ENCODE measurements at regions not wholly inside any gene's neighbourhood (a gene's known extent, or its start where the extent isn't known, plus 50 kb on each side); places are given as distances from the start of the nearest gene placed in this dataset.

DNA sequence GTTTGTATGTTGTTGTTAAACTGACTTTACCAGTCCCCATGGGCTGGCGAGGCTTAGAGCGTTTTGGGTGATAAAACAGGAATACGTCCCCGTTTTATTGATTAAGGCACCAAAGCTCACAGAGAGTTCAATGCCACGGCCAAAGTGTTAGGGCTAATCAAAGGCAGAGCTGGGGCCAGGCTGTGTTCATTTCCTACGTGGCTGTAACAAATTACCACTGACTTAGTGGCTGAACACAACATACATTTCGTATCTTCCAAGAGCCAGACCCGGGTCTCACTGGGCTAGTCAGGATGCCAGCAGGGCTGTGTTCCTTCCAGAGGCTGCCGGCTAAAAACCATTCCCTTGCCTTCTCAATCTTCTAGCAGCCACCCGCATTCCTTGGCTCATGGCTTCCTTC is 94.4 kb upstream of the HABP2 start:
- DNase-seq (ENCODE audit: low read depth in 4 of 4, low spot score in 1 of 4), result no peak

- no peak for DNase-seq (ENCODE audit: low read depth in 4 of 4, low spot score in 1 of 4)
These were observed 93.9 kb upstream of the HABP2 start for GRCh38 chr10:113458944-113459343.

DNA sequence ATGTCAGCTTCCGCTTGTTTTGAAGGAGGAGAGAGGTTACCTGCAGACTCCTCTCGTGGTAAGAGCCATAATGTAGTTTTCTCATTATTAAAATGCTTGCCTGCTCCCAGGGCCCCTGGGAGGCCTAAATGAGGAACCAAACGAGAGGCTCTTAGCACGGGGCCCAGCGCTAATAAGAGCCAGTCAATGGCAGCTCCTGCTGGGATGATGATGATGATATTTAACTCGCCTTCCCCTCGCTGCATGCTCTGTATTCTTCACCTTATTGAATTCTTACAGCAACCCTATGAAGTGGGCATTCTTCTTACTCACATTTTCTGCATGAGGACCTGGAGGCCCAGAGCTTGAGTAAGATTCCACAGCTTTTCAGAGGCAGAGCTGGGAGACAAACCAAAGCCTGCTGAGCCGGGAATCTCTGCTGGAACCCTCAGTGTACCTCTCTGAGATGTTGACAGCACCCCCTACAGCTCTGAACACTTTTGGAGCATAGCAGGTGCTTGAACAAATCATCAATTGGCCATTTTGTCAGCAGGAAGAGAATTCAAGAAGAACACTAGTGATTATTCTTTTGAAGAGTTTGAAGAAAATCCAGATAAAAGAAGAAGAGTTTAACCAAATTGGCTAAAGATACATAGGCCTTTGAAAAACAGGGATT is 93.1 kb upstream of the HABP2 start:
- no peak for DNase-seq (ENCODE audit: low read depth in 4 of 4, low spot score in 1 of 4)

- no peak for DNase-seq (ENCODE audit: low read depth in 4 of 4, low spot score in 1 of 4)
These were observed 89.8 kb upstream of the HABP2 start for GRCh38 chr10:113463083-113463482.

GRCh38 chr10:113463777-113464176 is 89.1 kb upstream of the HABP2 start:
- DNase-seq (ENCODE audit: low read depth in 4 of 4, low spot score in 1 of 4), result no peak

- no peak for DNase-seq (ENCODE audit: low read depth in 4 of 4, low spot score in 1 of 4)
These were observed 83.1 kb upstream of the HABP2 start for GRCh38 chr10:113469796-113470195.

- no peak for DNase-seq (ENCODE audit: low read depth in 4 of 4, low spot score in 1 of 4)
These were observed 82.2 kb upstream of the HABP2 start for GRCh38 chr10:113470372-113471240.

GRCh38 chr10:113471241-113471996 is 81.4 kb upstream of the HABP2 start:
- DNase-seq (ENCODE audit: low read depth in 4 of 4, low spot score in 1 of 4), result no peak

GRCh38 chr10:113473011-113473410 is 79.8 kb upstream of the HABP2 start:
- no peak for DNase-seq (ENCODE audit: low read depth in 4 of 4, low spot score in 1 of 4)

DNA sequence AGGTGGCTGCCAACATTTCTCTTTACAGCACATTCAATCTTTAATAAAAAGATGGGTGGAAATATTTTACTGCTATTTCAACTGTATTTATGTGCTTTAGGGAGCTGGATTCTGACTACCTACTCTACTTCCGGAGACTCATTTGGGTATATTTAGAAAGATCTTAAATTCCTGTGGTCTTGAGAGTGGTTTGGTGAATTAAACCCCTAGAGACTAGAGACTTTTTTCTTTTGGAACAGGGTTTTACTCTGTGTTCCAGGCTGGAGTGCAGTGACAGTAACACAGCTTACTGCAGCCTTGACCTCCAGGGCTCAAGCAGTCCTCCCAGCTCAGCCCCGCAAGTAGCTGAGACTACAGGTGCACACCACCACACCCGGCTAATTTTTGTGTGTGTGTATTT is 79.0 kb upstream of the HABP2 start:
- no peak for DNase-seq (ENCODE audit: low read depth in 4 of 4, low spot score in 1 of 4)

GRCh38 chr10:113474752-113475151 is 78.1 kb upstream of the HABP2 start:
- no peak for DNase-seq (ENCODE audit: low read depth in 4 of 4, low spot score in 1 of 4)

- DNase-seq (ENCODE audit: low read depth in 4 of 4, low spot score in 1 of 4), result no peak
These were observed 77.5 kb upstream of the HABP2 start for GRCh38 chr10:113475381-113475807.

DNA sequence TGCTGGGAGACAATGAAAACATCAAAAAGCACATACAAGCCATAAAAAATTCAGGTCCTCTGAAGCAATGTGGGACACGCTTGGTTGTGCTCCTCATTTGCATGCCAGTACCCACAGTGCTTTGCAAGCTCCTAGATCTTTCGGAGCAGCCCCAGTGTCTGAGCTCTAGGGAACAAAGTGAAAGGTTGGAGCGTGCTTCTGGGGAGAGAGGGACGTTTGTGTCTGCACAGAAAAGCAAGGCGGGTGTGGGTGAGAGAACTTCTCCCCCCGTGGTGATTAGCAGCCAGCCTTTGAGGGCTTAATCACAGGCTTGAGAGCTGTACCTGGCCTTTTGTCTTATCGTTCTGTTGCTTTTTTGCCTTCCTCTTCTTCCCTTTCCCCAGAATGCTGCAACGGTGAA is 76.7 kb upstream of the HABP2 start:
- DNase-seq (ENCODE audit: low read depth in 4 of 4, low spot score in 1 of 4), result no peak

- no peak for DNase-seq (ENCODE audit: low read depth in 4 of 4, low spot score in 1 of 4)
These were observed 76.2 kb upstream of the HABP2 start for GRCh38 chr10:113476673-113477072.

GRCh38 chr10:113477451-113477850 is 75.4 kb upstream of the HABP2 start:
- no peak for DNase-seq (ENCODE audit: low read depth in 4 of 4, low spot score in 1 of 4)

GRCh38 chr10:113479346-113480080 is 73.3 kb upstream of the HABP2 start:
- DNase-seq (ENCODE audit: low read depth in 4 of 4, low spot score in 1 of 4), result no peak

GRCh38 chr10:113480081-113480360 is 72.8 kb upstream of the HABP2 start:
- no peak for DNase-seq (ENCODE audit: low read depth in 4 of 4, low spot score in 1 of 4)

DNA sequence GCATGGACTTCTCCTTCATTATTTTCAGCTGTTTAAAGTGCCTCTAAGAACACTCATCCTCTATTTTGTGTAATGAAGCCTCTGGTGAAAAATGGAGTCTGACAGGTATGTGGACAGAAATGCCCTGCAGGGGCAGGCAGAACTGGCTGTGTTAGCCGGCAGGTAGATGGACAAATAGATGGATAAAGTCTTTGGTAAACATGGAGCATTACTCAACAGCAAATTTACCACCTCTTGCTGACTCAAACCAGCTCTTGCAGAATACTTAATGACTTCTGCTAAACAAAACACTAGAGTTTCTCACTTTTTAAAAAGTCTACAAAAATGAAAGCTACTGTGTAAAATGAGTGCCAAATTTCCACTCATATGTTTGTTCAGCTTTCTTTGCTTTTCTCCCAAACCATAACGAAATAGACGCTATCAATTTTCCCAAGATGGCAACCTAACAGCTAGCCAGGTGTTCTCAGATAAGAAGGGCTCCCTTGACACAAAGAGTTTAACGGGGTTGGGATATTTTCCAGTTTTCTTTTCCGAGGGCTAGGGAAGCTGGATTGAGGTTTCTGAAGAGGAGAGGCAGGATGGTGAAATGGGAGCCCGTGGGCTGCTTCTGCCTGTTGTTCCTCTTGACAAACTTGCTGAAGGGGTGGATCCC is 71.9 kb upstream of the HABP2 start:
- no peak for DNase-seq (ENCODE audit: low read depth in 4 of 4, low spot score in 1 of 4)

- no peak for DNase-seq (ENCODE audit: low read depth in 4 of 4, low spot score in 1 of 4)
These were observed 68.4 kb upstream of the HABP2 start for GRCh38 chr10:113484487-113484886.

DNA sequence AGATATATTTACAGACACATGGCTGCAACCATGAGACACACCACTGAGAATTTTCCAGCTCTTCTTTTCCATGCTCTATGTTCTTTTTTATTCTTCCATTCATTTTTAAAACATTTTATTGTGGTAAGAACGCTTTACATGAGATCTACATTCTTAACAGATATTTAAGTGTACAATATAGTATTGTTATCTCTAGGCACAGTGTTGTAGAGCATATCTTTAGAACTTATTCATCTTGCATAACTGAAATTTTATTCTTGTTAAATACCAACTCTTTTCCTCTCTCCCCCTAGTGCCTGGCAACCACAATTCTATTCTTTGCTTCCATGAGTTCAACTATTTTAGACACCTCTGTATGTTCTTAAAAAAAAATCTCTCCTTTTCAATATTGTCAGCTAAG is 67.1 kb upstream of the HABP2 start:
- no peak for DNase-seq (ENCODE audit: low read depth in 4 of 4, low spot score in 1 of 4)

DNA sequence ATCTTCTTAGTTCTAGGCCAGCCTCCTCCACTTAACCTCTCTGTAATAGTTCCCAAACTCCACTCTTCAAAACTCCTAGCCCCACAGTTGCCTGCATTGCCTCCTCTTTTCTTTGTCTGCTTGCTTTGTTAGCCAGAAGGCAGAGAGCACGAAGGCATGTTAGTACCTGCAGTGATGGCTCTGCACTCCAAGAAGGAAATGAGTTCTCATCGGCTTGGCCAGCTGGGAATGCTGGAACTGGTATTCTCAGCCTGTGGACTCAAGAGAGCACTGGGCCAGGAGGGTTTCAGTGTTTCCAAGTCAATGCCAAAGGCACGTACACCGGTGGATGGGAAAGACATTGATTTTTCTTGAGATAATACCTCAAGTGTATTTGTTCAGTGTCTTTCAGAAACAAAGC is 66.3 kb upstream of the HABP2 start:
- DNase-seq (ENCODE audit: low read depth in 4 of 4, low spot score in 1 of 4), result no peak
